GM19468 (cell line): ENCODE measurements at regions not wholly inside any gene's neighbourhood (a gene's known extent, or its start where the extent isn't known, plus 50 kb on each side); places are given as distances from the start of the nearest gene placed in this dataset.
"Not testable (repeated sequence)": the region's sequence is repeated elsewhere in the genome, so short reads cannot be mapped to it uniquely, and the experiment has no call there.

Source experiments
- ATAC-seq: cut with Tn5 transposase; IDR thresholded peaks from one replicate; pipeline ENCODE4 v1.9.1; 2021; ENCODE audit warnings: mild to moderate bottlenecking, moderate library complexity, moderate number of reproducible peaks; ENCODE audit not compliant: unreplicated experiment; ENCODE audit errors: extremely low read depth

DNA sequence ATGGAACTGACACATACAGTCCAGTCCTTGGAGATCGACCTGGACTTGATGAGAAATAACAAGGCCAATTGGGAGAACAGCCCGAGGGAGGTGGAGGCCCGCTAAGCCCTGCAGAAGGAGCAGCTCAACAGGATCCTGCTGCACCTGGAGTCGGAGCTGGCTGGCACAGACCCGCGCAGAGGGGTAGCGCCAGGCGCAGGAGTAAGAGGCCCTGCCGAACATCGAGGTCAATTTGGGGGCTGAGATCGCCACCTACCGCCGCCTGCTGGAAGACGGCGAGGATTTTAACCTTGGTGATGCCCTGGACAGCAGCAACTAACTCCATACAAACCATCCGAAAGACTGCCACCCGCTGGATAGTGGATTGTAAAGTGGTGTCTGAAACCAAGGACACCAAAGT lies 1610.1 kb upstream of the ACO1 start:
- no peak for ATAC-seq

- no peak for ATAC-seq
Measured at GRCh38 chr9:30775236-30775635, 1609.2 kb upstream of the ACO1 start.

DNA sequence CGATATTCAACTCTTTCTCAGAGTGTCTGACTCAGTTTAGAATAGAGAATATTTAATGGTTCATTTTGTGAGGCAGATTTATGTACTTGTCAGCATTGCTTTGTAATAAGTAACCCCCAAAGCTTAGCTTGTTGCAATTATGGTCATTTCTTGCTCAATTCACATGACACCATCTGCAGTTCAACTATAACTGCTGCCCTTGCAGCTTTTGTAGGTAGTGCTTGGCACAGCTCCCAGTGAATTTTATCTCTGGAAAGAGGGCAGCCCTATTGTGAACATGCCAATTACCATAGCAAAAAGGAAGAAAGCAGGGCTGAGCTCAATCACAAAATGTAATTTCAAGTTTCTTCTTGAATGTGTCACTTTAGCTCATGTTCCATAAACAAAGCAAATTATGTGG lies 1587.7 kb upstream of the ACO1 start:
- no peak for ATAC-seq

GRCh38 chr9:30799527-30800101 lies 1584.8 kb upstream of the ACO1 start:
- ATAC-seq, result no peak

DNA sequence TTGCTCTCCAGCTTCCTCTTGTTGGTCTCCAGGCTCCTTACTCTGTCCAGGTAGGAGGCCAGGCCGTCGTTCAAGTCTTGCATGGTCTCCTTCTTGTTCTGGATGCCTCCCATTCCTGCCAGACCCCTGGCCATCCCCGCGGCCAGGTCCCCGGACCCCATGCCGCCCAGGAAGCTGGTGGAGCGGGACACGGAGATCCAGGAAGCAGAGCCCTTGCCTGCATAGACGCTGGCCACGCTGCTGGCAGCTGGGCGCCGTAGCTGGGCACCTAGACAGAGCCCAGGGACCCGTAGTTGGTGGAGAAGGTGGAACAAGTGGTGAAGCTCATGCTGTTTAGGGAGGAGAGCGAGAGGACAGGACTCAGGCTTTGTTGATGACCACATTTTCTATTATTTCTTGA lies 1584.0 kb upstream of the ACO1 start:
- no peak for ATAC-seq

- no peak for ATAC-seq
Measured at GRCh38 chr9:30812821-30813220, 1571.6 kb upstream of the ACO1 start.

DNA sequence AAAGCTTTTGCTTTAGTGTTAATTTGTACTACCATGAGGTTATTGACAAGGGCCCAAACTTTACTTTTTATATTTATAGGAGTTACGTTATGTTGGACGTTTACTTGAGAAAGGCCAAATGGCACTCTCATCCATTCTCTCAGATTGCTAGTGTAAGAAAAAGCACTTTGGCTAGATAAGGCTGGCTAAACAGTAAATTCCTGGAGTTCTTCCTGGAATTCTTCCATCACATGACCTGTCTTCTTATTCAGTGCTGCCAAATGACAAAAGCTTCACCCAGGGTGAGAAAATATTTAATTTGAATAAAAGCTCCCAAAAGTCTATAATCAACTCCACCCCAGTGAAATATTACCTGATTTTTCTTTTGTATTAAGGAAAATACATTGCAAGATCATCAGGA lies 1568.9 kb upstream of the ACO1 start:
- ATAC-seq, result no peak

DNA sequence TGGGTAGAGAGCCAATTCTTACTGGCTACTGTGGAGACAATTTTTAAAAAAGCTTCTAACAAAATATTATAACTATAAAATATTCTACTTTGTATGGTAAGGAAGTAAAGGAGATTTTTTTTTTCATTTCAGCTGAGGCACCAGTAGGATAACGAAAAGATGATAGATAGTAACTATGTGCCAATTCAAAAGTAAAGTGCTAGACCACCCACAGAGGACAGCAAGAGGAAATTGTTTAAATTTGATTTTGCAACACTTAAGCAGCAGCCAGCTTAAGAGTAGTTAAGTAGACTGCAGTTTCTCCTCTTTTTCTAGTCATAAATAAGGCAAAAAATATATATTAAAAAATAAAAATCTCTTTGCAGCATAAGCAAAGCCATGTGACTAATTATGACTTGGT lies 1539.3 kb upstream of the ACO1 start:
- ATAC-seq, result no peak

DNA sequence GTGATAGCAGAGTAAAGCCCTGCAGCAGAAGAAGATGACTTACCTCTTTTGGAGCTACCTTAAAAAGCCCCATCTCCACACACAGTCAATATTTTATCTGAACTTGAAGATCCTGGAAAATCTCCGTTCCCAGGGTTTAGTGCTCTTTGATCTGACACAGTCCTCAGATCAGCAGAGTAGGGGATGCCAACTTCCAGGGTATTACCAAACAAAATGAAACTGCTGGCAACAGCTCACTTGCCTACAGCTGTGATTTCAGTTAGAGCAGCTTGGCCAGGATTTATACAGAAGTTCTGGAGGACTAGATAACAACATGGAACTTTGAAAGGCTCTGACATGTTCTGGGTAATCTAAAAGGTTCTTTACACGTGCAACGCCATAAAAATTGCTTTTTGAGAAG lies 1537.8 kb upstream of the ACO1 start:
- no peak for ATAC-seq

DNA sequence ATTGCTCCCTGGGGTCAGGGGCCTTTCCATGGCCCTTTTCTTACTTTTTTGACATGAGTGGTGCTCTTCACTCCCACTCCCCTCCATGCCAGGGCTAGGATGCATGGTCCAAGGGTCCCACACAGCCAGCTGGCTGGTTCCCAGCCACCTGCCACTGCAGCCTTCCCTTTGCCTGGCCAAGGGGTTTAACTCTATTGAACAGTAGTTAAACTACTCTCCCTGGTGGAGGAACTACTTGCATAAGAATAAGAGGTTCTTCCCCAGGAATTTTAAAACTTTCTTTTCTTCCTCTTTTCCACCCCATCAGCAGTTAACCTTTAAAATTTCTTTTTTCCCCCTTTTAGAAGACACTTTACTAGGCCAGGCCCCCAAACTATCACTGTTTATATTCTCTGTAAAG lies 1532.8 kb upstream of the ACO1 start:
- no peak for ATAC-seq

GRCh38 chr9:30900706-30901105 lies 1483.7 kb upstream of the ACO1 start:
- no peak for ATAC-seq

DNA sequence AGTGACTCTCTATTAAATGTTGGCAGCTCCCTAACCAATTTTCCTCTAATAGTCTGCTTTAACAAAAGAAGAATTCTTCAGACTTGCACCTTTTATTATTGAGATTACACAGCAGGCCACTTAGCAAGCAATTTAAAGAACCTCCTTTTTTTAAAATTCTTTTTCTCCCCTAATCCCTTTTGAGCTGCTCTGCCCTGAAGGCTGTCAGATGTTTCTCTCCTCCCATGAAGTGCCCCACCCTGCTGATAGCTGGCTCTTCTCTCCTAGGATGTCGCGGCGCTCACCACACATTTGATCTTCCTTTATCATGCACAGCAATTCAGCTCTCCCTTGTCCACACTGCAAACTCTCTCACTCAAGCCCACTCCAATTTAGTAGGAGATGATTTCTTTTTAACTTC lies 1471.1 kb upstream of the ACO1 start:
- ATAC-seq, result no peak

GRCh38 chr9:30915451-30915850 lies 1469.0 kb upstream of the ACO1 start:
- no peak for ATAC-seq

DNA sequence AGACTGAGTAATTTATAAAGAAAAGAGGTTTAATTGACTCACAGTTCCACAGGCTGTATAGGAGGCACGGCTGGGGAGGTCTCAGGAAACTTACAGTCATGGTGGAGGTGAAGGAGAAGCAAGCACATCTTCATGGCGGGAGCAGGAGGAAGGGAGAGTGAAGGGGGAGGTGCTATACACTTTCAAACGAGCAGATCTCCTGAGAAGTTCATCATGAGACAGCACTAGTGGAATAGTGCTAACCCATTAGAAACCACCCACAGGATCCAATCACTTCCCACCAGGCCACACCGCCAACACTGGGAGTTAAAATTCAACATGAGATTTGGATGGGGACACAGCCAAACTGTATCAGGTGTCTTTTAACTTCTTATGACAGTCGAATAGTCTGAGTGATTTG lies 1459.3 kb upstream of the ACO1 start:
- ATAC-seq, result no peak

DNA sequence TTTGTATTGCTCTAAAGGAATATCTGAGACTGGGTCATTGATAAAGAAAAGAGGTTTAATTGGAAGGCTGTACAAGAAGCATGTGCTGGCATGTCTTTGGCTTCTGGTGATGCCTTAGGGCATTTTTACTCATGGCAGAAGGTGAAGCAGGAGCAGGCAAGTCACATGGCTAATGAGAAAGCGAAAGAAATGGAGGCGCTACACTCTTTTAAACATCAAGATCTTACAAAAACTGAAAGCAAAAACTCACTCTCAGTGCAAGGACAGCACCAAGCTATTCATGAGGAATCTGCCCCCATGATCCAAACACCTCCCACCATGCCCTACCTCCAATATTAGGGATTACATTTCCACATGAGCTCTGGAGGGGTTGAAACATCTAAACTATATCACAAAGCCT lies 1458.8 kb upstream of the ACO1 start:
- no peak for ATAC-seq

- no peak for ATAC-seq
Measured at GRCh38 chr9:30928045-30928444, 1456.4 kb upstream of the ACO1 start.

GRCh38 chr9:30932226-30932625 lies 1452.2 kb upstream of the ACO1 start:
- no peak for ATAC-seq

GRCh38 chr9:30935730-30936129 lies 1448.7 kb upstream of the ACO1 start:
- ATAC-seq, result no peak

GRCh38 chr9:30937106-30937505 lies 1447.3 kb upstream of the ACO1 start:
- no peak for ATAC-seq

DNA sequence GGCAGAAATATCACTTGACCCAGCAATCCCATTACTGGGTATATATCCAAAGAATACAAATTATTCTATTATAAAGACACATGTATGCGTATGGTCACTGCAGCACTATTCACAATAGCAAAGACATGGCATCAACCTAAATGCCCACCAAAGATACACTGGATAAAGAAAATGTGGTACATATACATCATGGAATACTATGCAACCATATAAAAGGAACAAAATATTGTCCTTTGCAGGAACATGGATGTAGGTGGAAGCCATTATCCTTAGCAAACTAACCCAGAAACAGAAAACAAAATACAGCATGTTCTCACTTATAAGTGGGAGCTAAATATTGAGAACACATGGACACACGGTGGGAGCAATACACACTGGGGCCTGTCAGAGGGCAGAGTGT lies 1441.6 kb upstream of the ACO1 start:
- not testable (repeated sequence) for ATAC-seq

DNA sequence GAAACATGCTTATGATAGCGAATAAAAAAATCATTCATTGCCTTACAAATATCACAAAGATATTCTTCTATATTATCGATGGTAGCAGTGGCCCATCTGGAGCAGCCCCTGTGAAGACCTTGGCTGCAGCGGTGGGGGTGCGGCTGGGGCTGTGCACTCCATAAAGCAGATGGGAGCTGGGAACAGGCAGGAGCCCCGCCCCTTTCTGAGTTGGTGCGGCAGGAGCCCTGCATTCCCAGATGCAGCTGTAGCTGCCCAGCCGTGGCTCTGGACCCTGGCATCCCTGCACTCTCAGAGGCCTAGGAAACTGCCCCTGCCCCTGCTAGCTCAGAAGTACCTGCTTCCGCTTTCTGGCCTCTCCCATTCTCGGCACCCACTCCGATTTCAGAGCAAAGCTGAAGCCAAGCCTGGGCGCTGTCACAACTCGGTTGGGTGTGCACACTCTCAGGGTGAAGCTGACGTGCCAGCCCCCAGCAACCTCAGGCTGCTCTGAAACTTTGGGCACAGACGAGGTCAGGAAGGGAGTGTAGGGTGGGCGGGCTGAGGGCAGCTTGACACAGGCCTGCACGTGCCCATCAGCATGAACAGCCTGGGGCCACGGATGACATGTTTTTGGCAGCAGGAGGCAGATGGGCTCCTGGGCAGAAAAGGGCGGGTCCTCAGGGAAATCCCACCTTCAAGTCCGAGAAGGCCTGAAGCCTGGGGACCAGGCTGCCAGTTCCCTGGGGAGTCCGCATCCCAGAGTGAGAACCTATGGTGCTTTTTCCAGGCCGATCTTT lies 1440.8 kb upstream of the ACO1 start:
- ATAC-seq, result no peak

- no peak for ATAC-seq
Measured at GRCh38 chr9:30944225-30944569, 1440.2 kb upstream of the ACO1 start.
